HuH-7.5 (cell line): ENCODE measurements at regions not wholly inside any gene's neighbourhood (a gene's known extent, or its start where the extent isn't known, plus 50 kb on each side); places are given as distances from the start of the nearest gene placed in this dataset.
A peak's percentile ranks its signal among the peaks of the same experiment; 100 is the strongest.
"Not testable (repeated sequence)": the region's sequence is repeated elsewhere in the genome, so short reads cannot be mapped to it uniquely, and the experiment has no call there.

Experiments
- DNase-seq: peaks from one replicate; pipeline ENCODE4 v3.0.0; 2011; ENCODE audit warnings: low spot score

- DNase-seq = no peak
Measured at GRCh38 chr13:44848920-44849676, 140.2 kb downstream of the NUFIP1 start.

- DNase-seq = not testable (repeated sequence)
Measured at GRCh38 chr13:44845281-44846058, 143.8 kb downstream of the NUFIP1 start.

DNA sequence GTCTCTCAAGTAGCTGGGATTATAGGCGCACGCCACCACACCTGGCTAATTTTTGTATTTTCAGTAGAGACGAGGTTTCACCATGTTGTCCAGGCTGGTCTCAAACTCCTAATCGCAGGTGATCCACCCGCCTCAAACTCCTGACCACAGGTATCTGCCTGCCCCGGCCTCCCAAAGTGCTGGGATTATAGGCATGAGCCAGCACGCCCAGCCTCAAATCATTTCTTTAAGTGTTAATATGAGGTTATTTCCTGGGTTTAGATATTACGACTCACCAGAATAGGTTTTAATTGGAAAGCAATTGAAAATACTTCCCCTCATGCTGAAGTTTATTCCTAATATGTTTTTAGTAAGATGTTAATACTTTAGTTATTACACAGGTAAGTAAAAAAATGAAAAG lies 144.5 kb downstream of the NUFIP1 start:
- no peak for DNase-seq

DNA sequence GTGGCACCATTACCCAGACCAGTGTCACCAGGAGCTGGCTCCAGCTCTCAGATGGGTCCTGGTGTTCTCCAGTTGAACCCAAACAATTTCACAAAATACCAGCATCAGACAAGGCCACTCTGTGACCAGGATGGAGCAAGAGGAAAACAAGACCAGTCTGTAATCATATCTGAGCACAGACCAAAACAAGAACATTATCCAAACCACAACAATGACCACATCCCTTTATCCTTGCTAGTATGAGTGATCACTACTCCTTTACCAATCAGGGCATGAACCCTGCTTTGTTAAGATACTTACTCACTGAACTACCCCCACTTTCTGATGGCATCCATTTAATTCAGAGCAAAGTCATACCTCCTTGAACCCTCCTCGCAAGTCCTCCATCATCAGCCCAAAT lies 145.9 kb downstream of the NUFIP1 start:
- no peak for DNase-seq

DNA sequence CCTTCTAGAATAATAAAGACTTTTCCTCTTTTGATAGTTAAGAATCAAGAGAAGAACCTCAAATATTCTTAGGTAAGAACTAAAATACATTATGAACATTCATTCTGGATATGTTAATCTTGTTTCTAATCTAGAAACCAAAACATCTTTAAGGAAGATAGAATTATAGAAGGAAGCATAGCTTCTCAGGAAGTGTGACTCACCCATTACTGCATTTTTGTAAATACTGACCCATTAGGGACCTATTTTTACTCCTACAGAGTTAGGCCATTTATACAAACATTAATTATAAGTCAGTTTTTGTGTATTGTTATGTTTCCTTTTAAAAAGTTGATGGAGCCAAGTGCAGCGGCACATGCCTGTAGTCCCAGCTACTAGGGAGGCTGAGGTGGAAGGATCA lies 147.1 kb downstream of the NUFIP1 start:
- no peak for DNase-seq

DNA sequence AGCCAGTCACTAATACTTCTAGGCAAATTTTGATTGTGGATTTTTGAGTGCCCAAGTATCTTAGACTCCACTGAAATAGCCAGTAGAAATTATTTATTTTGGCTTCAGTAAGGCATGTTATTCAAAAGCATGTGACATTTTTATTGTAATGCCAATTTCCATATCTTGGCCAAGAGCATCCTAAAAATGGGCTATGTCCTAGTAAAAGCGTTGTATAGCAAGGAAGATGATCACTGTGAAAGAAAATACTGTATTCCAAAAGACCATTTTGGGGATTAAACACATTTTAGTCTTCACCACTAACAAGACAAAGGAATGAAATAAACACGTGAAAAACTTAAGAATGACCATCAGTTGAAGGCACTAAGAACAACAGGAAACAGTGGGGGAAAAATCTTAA lies 149.1 kb downstream of the NUFIP1 start:
- no peak for DNase-seq

GRCh38 chr13:44837250-44837649 lies 152.0 kb downstream of the NUFIP1 start:
- no peak for DNase-seq

GRCh38 chr13:44834404-44834803 lies 154.9 kb downstream of the NUFIP1 start:
- no peak for DNase-seq

DNA sequence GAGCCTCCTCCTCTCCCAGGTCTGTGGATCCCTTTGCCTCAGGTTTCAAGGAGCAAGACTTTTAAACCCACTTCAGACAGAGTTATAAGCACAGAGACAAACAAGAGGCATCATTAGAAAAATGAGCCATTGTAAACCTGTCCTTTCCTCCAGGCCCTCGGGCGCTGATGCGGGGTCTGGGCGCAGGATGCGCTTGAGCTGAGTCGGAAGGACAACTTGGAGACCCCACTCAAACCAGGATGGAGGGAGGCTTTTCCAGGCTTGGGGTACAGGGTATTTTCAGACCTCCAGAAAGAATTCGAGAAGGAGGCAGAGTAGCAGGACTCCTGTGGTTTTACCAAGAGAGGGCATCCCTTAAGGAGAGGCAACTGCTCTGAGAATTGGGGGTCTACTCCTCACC lies 155.6 kb downstream of the NUFIP1 start:
- no peak for DNase-seq

- DNase-seq = no peak
Measured at GRCh38 chr13:44833139-44833538, 156.1 kb downstream of the NUFIP1 start.

GRCh38 chr13:44826591-44827350 lies 162.5 kb downstream of the NUFIP1 start:
- no peak for DNase-seq

- no peak for DNase-seq
Measured at GRCh38 chr13:44825953-44826352, 163.3 kb downstream of the NUFIP1 start.

- DNase-seq = not testable (repeated sequence)
Measured at GRCh38 chr13:44823555-44823954, 165.7 kb downstream of the NUFIP1 start.

- no peak for DNase-seq
Measured at GRCh38 chr13:44822291-44822690, 167.0 kb downstream of the NUFIP1 start.

DNA sequence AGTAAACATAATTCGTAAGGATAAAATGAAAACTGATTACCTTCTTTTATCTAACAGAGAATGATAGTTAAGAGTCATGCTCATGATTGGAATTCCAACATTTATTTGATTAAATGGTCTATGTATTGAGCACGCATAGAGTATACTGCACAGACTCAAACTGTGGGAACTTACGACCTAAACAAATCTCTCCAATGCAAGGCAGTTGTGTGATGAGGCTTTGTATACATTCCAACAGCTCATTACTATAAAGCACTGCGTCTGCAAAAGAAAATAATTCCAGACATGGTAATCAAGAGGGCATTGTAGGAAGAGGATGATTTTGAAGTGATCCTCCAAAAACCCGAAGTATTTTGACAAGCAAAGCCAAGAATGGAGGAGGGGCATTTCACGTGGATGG lies 169.5 kb downstream of the NUFIP1 start:
- DNase-seq = no peak

DNA sequence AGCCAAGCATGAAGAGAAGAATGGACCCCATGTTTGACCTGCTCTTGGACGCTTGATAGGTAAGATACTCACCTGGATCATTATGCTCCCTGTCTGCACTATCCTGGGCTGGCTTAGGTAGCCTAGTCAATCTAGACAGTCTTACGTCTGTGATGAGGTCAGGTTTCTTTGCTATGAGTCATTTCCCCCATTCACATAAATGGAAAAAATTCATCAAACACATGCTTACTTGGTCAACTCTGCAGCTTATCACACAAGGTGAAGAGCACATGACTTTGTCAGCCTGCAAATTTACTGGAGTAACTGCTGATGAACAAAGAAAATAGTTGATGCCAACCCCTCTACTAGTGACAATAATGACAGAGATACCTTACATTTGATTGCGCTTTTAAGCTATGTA lies 170.0 kb downstream of the NUFIP1 start:
- DNase-seq = no peak

DNA sequence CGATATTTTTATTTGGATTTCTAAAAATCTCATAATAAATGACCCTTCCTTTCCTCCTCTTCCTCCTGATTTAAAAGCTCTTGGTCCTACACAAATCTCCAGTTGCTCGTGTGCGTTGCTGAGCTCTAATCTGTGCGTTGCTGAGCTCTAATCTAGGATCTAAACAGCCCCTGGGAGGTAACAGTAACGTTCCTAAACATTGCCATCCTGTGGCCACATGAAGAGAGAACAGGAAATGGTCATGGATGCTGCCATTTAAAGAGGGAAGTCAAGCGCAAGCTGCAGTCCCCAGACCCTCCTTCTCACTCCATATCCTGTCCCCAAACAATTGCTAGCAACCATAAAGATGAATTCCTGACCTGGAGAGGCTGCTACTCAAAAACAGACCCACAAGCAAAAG lies 170.8 kb downstream of the NUFIP1 start:
- DNase-seq = peak; percentile 59

DNA sequence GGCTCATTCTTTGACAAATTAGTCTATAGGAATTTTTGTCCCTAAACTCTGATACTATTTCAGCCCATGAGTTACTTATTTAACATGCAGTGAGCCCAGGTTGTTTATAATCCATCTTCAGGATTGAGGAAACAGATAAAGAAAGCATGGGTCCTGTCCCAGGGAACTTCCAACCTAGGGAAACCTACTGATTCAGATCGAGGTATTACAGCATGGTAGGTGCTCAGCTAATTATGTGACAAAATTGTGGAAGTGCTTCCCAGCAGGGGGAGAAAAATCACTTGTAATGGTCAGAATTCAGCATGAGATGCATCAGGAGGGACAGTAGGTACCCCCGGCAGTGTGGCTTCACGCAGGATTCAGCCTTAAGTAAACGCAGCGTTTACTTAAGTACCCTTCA lies 171.3 kb downstream of the NUFIP1 start:
- no peak for DNase-seq

GRCh38 chr13:44817131-44817671 lies 172.1 kb downstream of the NUFIP1 start:
- DNase-seq = no peak

- no peak for DNase-seq
Measured at GRCh38 chr13:44816701-44817100, 172.6 kb downstream of the NUFIP1 start.

- DNase-seq = peak; percentile 63
Measured at GRCh38 chr13:44815623-44816022, 173.6 kb downstream of the NUFIP1 start.

DNA sequence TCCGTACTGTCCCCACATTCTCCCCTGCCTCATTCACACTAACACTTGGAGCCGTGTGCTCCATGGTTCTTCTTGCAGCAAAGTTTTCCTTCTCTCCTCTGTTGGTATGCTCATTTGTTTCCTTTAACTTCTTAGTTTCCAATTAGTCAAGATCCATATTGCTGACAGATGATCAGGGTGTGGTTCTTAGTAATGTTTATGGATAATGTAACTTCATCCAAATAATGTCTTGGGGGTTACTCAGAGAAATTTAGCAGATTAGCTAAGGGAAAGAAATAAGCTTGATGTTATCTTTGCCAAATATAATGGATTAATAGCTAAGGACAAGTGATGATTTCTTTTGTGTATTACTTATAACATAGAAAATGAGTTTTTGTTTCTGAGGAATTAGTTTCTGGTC lies 174.4 kb downstream of the NUFIP1 start:
- no peak for DNase-seq

DNA sequence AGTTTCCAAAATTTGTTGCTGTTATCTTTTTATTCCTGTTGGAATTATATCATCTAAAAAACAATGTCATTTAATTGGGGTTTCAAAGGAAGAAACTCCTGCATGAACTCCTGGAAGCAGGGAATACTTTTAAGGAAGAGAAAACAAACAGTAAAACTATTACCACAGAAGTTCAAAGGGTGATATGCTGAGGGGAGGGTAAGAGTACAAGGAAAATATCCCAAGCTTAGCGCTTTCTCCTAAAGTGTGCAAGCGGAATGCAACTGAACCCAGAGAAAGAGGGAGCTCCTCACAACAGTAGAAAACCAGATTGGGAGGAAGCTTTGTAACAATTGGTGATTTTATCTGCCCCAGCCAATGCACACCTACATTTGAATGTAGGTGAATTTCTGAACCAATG lies 175.1 kb downstream of the NUFIP1 start:
- DNase-seq = no peak
